Sciatic nerve (tissue), 2 donors: ENCODE measurements at regions not wholly inside any gene's neighbourhood (a gene's known extent, or its start where the extent isn't known, plus 50 kb on each side); places are given as distances from the start of the nearest gene placed in this dataset.
"Not testable (repeated sequence)": the region's sequence is repeated elsewhere in the genome, so short reads cannot be mapped to it uniquely, and the experiment has no call there.

Experiments
- ATAC-seq: fragments of 200-7000 bp; cut with Tn5 transposase; one replicate; pipeline ENCODE4 v1.9.1; 2020; ENCODE audit warnings: mild to moderate bottlenecking, moderate library complexity
- DNase-seq: peaks from one replicate; pipeline ENCODE4 v3.0.0-alpha.2; 2020; ENCODE audit warnings: low spot score
- intact Hi-C: fragments of 100-400 bp; cut with DNase I; formaldehyde crosslinking; loops from one replicate; pipeline ENCODE4 v1.14.2; 2022
- donor health status: DM: no; HTN: no; CAD: no.
- donor health status: DM: no; HTN: no; CAD: no.

DNA sequence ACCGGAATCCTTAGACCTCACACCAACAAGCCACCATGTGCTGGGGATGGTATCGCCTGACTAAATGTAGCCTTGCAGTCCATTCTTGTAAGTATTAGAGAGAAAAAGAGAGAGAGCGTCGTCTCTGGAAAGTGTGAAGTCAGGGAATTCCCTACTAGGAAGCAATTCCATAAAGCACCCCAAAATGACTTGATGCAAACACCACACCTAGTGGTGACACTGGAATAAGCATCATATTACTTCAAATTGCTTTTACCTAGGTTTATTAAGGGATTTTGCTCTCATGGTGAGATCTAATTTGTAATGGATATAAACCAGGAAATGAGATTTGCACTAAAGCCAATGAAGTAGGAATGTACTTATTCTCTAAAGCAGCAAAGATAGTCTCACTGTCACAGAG is 111.4 kb upstream of the METTL9 start:
- ATAC-seq, DNase-seq, intact Hi-C loops: not testable (repeated sequence)

DNA sequence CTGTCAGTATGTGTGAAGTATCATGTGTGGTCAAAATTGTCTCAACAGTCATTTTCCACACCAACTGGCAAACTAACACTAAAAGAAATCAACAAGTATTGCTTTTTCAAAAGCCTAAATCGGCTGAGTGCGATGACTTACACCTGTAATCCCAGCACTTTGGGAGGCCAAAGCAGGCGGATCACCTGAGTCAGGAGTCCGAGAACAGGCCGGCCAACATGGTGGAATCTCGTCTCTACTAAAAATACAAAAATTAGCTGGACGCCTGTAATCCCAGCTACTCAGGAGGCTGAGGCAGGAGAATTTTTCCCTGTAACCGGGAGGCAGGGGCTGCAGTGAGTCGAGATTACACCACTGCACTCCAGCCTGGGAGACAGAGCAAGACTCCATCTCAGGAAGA is 100.3 kb upstream of the METTL9 start:
- ATAC-seq, intact Hi-C loops, DNase-seq: not testable (repeated sequence)

DNA sequence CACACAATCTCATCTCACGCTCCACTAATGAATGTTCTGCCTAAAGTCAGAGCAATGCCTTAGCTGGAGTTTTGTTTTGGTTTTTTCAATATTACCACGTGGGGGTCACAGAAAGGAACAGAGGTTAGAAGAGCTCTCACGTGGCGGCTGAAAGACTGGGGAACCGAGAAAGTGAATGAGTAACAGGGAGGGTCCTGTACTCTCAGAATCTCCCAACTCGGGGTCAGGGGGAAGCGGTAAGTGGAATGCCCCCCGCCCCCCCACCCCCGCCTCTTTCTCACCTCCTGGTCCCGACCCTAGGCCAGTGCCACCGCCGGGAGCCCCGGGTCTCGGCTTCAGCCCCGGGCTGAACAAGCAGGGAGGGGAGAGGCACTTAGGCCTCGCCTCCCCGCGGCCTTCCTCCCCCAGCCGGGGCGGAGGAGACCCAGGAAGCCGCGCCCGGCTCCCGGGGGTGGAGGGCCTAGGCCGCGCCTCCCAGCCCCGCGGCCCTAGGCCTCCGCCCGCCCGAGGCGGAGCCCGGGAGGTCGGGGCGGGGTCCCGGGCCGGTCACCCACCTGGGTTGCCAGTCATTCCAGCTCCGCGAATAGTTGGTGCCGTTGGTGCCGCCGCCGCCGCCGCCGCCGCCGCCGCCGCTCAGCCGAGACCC is 98.0 kb upstream of the METTL9 start:
- peak; percentile 50 for ATAC-seq
- DNase-seq, intact Hi-C loops: not testable (repeated sequence)

DNA sequence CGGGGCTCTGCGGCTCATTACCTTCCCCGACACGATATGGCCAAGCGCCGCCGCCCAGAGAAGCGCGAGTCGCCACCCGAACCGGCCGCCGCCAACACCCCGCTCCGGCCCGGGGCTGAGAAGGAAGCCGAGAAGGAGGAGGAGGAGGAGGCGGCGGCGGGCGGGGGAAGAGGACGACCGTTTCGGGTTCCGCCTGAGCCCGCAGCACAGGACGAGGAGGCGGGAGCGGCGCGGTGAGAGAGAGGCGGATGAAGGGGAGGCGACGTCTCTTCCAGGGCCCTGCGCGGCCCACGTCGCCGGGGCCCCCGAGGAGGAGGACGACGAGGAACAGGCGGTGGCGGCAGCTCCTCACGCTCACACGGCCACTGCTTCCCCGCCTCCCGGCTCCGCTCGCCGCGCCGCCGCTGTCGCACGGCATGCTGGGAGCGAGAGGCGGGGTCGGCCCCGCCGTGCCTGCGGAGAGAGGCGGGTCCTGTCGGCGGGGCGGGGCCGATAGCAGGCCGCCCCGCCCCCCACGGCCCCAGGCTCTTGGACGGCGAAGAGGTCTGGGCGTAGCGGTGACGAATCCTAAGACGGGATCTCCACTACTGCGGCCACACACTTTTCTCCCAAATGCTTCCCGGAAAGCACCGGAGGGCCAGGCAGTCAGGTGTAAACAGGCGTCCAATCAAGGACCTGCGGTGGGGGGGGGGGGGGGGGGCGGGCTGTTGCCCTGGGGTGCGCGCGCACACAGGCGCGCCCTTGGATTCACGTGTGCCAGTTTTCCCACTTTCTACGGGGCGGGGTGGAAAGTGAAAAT is 97.3 kb upstream of the METTL9 start:
- ATAC-seq = peak; percentile 99
- DNase-seq = peak; percentile 91
- intact Hi-C loops = no loop called here

DNA sequence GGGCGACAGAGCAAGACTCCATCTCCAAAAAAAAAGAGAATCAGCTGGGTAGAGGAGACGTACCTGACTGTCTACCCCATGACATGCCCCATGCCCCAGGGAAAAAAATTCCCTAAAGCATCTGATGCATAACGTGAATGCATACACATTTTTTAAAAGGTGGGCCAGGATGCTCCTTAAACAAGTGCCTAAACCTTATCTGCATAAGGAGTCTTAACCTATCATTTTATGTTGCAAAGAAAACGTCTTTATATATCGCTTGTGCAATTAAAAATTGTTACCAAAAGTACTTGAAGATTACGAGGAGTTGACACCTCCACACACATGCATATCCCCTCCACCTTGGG is 95.8 kb upstream of the METTL9 start:
- DNase-seq, ATAC-seq, intact Hi-C loops: not testable (repeated sequence)

DNA sequence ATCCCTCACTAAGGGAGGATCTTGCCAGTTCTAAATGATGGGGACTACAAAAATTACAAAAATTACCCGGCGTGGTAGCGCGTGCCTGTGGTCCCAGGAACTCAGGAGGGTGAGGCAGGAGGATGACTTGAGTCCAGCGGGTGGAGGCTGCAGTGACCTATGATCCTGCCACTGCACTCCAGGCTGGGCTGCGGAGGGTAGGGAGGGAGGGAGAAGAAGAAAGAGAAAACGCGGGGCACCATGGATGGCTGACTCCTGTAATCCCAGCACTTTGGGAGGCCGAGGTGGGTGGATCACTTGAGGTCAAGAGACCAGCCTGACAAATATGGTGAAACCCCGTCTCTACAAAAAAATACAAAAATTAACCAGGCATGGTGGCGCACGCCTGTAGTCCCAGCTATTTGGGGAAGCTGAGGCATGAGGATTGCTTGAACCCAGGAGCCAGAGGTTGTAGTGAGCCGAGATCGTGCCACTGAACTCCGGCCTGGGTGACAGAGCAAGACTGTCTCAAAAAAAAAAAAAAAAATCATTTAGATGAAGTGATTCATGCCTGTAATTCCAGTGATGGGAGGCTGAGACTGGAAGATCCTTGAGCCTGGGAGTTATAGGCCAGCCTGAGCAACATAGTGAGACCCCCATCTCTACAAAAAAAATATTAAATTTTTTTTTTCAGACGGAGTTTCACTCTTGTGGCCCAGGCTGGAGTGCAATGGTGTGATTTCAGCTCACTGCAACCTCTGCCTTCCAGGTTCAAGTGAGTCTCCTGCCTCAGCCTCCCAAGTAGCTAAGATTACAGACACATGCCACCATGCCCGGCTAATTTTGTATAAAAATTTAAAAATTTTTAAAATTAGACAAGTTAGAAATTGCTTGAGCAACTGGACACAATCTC is 95.2 kb upstream of the METTL9 start:
- intact Hi-C loops, DNase-seq, ATAC-seq: not testable (repeated sequence)

DNA sequence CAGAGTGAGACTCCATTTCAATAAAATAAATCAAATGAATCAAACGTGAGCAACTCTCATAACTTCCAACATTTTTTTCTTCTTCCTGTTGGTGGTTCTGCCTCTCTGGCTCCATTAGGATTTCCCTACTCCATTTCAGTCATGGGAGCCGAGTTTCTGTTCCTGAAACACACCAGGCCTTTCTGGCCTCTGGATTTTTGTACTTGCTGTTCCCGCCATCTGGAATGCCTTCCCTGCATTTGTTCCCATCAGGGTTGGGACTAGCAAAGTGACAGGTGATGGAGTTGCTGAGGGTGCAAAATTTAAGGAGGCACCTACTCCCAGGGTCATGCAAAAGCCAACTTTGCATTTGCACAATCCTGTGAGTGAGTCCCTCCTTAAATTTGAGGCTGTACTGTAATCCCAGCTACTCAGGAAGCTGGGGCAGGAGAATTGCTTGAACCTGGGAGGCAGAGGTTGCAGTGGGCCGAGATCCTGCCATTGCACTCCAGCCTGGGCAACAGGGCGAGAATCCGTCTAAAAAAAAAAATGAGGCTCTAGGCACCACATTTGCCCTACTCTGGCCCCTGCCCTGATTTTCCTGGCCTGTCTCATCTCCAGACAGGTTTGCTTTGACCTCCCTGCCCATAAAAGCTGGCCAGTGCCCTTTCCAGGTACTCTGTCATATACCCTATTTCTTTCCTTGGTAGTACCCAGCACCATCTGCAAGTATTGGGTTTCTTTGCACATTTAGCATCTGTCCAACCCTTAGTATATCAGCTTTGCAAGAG is 93.4 kb upstream of the METTL9 start:
- intact Hi-C loops, DNase-seq, ATAC-seq: not testable (repeated sequence)

DNA sequence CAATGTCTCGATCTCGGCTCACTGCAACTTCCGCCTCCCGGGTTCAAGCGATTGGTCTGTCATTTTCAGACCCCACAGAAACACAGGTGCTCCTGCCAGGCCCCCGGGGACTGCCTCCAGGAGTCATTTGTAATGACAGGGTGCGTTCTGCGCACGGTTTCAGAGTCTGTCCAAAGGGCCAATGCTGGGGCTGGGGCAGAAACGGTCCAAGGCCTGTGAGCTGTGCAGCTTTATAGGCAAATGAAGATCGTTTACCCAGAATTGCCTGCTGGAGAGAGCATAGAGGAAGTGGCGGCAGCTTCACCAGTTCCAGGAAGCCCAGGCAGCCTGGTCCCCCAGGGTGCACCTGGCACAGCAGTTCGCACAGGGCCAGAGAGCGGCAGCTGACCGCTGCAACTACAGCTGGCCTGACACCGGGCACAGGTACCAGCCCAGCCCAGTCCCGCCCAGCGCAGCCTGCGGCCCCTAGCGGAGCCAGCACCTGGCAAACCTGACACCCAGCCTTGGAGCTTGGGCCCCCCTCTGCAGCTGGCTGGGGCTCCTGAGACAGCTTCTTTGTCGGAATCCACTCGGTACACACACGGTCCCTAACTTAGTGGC is 92.4 kb upstream of the METTL9 start:
- intact Hi-C loops, DNase-seq, ATAC-seq: not testable (repeated sequence)

DNA sequence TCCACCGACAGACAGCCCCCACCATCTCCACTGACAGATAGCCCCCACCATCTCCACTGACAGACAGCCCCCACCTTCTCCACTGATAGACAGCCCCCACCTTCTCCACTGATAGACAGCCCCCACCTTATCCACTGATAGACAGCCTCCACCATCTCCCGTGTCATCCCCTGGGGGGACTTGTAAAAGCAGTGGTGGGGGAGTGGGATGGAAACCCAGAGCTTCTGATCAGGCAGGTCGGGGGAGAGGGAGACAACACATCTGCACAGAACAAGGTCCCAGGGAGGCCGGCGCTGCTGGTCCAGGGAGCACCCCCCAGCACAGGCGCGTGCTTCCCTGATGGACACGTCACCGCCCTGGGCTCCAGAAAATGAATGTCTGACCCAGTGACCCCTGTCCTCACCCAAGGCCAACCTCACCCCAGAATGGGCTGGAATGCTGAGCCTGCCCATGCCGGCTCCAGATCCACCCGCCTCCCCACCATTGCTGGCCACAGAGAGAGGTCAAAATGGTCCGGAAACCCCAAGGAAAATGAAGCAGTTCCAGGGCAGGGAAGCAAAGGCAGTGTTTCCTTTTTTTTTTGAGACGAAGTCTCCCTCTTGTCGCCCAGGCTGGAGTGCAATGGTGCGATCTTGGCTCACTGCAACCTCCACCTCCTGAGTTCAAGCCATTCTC is 91.6 kb upstream of the METTL9 start:
- ATAC-seq = peak; percentile 52
- intact Hi-C loops, DNase-seq: not testable (repeated sequence)

DNA sequence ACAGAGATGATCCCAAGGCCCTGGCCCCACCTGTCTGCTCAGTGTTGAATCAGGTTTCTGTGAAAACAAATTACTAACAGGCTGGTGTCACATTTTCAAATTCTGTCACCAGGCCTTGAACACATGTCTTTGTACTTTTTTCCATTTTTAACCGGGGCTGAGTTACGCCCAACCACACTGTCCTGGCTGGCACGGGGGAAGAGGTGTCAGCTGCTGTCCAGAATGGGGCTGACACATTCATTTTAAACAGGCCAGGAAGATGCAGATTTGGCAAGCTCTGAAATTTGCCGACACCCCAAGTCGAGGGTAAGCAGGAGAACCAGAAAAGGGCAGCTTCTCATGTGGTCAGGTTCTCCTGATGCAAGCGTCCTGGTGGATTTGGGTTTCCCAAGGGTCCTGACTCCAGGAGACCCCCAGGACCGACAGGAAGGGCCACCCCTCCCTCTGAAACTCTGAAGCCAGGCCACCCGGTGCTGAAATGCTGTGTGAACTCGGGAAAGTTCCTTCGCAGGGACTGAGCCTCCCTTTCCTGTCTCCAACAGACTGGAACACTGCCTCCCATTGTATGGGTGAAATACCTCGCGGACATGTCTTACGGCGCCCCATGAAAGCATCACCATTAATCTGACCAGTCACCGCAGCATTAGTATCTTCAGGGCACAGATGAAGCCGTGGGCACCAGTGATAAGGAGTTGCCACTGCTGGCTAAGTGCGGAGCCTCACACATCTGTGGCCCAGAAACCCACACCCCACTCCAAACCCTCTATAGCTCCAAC is 90.5 kb upstream of the METTL9 start:
- ATAC-seq, DNase-seq, intact Hi-C loops: not testable (repeated sequence)

DNA sequence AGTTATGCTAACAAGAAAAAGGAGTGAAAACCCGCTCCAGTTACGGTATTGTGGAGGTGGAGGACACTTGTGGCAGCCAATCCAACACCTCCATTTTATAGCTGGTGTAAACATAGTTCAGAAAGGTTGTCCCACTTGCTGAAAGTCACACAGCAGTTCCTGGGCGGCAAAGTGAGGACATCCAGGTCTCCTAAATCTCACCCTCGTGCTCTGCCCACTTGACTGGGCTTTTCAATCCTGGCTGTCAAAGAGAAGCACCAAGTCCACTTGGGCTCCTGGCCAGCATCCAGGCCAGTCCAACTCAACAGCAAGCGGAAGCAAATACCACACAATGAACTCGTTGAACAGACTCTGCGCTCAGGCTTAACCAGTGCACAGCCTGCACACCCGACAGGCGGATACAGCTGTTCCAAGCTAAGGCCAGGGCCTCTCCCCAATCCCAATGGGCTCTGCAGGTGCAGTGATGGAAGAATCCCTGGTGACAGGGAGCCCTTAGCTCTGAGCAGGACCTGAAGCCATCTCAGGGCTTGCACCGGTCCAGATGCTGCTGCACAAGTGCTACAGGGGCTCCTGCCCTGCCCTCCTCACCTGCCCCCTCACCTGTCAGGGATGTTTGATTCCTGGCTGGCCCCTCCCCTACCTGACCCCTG is 89.8 kb upstream of the METTL9 start:
- DNase-seq, intact Hi-C loops, ATAC-seq: not testable (repeated sequence)

DNA sequence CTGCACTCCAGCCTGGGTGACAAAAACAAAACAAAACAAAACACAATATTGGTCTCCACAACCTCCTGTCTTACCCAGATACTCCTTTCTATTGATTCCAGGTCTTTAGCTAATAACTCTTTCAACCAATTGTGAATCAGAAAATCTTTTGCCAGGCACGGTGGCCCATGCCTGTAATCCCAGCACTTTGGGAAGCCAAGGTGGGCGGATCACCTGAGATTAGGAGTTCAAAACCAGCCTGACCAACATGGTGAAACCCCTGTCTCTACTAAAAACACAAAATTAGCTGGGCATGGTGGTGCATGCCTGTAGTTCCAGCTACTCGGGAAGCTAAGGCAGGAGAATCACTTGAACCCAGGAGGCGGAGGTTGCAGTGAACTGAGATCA is 88.5 kb upstream of the METTL9 start:
- DNase-seq, ATAC-seq, intact Hi-C loops: not testable (repeated sequence)

DNA sequence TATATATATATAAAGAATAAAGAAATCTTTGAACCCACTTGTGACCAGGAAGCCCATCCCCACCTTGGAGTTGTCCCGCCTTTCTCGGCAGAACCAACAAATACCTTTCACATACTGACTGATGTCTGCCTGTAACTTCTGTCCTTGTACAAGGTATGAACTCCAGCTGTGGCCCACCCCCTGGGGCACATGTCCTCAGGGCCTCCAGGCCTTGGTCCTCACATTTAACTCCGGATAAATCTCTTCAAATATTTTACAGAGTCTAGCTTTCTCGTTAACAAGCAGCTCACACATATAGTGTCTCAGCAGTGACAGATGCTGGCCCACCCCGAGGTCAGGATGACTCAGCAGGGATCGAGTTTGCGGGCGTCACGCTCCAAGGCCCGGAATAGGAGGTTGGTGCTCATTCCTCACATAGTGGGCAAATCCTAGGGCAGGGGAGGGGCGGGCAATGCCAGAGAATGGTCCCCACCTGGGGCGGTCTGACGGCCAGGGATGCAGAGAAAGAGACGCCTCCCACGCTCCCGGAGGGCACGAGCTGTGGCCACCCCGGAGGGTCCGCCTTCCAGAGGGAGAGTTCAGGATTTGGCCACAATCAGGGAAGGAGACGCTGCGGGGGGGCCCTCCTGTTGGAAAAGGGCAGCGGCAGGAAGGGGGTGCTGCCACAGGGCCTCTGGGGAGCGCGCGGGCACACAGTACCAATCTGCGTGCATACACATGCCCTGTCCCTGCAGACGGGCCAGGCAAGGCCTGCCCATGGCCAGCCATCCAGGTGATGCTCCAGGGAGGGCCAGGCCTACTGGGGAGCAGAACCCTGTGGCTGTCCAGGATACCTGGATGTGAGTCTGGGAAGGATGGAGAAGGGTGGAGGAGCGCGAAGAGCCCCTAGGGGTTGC is 87.8 kb upstream of the METTL9 start:
- DNase-seq, intact Hi-C loops: not testable (repeated sequence)
- ATAC-seq = peak; percentile 61

DNA sequence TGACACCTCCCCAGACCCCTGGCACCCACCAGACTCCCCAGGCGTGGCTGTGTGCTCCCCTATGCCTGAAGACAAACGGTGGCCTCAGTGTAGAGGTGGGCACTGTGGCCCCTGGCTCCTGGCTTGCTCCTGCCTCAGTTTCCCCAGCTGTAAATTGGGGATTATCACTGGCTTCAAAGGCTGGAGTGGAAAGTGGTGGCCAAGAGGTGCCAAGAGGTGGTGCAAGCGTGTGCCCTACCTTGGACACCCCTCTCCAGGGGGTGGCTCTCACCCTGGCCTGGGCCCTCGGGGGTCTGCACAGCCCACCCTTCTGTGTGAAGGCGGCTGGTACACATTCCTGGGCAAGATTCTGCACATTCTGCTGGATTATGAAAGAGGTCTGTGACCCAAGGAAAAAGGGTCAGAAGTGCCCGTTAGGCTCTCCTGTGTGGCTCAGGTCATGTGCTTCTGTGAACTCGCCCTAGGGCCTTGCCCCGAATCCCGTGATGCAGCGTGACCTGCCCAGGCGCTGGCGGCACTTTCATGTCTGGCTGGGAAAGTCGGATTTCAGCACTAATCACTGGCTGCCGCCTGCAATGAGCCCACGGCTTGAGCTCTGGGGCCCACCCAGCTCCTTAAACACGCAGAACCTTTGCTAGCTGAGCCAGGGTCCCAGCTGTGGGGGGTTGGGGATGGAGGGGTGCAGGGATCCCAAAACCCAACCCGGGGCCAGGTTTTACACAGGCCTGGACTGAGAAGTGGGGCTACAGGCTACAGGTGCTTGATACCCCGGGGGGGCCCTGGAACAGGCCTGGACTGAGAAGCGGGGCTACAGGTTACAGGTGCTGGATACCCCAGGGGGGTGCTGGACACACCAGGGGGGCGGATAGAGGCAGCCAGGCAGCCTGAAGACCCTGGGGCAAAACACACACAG is 86.8 kb upstream of the METTL9 start:
- ATAC-seq = peak; percentile 75
- intact Hi-C loops, DNase-seq: not testable (repeated sequence)
